Bronchial epithelial cell (primary cell): ENCODE measurements at regions not wholly inside any gene's neighbourhood (a gene's known extent, or its start where the extent isn't known, plus 50 kb on each side); places are given as distances from the start of the nearest gene placed in this dataset.

Source experiments
- DNase-seq: peaks from one replicate; pipeline ENCODE4 v3.0.0-alpha.2; 2010; ENCODE audit warnings: low read depth
- FAIRE-seq: peaks from 2 replicates; lab custom pipeline; 2011; peaks lifted over from hg19 to GRCh38; lab: Jason Lieb, UNC
- H3K27me3 ChIP-seq: 2 replicates; pipeline ENCODE4 v1.5.1; 2011; ENCODE audit warnings: low read length; ENCODE audit not compliant: control insufficient read depth, insufficient read depth
- H3K36me3 ChIP-seq: 2 replicates; pipeline ENCODE4 v1.5.1; 2011; ENCODE audit warnings: low read length; ENCODE audit not compliant: control insufficient read depth, insufficient read depth
- H3K4me3 ChIP-seq: 2 replicates; pipeline ENCODE4 v1.5.1; 2011; ENCODE audit warnings: mild to moderate bottlenecking, low read depth, low read length, control low read depth
- TF ChIP-seq, protein P1 (sequence below): IDR thresholded peaks from 2 replicates; pipeline ENCODE4 v1.5.1; 2011; ENCODE audit warnings: mild to moderate bottlenecking, moderate library complexity, low read length, control low read depth, inconsistent platforms; ENCODE audit not compliant: insufficient read depth, severe bottlenecking

DNA sequence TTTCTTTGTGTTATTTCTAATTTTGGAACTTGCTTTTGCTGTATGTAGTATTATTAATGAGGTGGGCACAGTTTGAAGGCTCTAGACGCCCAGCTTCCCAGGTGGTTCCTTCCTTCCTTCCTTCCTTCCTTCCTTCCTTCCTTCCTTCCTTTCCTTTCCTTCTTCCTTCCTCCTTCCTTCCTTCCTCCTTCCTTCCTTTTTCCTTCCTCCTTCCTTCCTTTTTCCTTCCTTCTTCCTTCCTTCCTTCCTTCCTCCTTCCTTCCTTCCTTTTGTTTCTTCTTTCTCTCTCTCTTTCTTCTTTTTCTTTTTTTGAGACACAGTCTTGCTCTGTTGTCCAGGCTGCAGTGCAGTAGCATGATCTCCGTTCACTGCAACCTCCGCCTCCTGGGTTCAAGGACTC lies 906.7 kb downstream of the AACS start:
- Histone ChIP-seq H3K27me3 (no peaks in the 10 kb centered on the region), H3K4me3 (no peak overlapping the region), H3K36me3 (no peaks in the 10 kb centered on the region)
- FAIRE-seq: no peak
- no peak for DNase-seq
- TF ChIP-seq, protein P1, sequence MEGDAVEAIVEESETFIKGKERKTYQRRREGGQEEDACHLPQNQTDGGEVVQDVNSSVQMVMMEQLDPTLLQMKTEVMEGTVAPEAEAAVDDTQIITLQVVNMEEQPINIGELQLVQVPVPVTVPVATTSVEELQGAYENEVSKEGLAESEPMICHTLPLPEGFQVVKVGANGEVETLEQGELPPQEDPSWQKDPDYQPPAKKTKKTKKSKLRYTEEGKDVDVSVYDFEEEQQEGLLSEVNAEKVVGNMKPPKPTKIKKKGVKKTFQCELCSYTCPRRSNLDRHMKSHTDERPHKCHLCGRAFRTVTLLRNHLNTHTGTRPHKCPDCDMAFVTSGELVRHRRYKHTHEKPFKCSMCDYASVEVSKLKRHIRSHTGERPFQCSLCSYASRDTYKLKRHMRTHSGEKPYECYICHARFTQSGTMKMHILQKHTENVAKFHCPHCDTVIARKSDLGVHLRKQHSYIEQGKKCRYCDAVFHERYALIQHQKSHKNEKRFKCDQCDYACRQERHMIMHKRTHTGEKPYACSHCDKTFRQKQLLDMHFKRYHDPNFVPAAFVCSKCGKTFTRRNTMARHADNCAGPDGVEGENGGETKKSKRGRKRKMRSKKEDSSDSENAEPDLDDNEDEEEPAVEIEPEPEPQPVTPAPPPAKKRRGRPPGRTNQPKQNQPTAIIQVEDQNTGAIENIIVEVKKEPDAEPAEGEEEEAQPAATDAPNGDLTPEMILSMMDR: no peak

DNA sequence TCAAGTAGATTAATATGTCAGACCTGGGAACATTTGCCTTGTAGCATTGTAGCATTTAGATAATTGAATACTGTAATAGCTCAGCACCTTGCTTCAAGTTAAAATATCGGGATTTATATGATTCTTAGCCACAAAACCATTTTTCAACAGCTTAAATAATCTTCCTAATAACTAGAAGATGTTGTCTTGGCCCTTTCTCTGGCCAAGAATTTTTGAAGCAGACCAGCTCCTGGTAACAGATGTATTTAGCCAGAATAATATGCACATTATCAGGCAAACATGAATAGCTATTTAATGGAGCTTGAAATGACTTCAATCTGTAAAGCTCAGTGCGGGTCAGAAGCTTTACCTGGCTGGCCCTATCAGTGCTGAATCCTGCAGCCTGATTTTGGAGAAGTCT lies 913.1 kb downstream of the AACS start:
- Histone ChIP-seq H3K27me3 (no peaks in the 10 kb centered on the region), H3K4me3 (no peak overlapping the region), H3K36me3 (no peaks in the 10 kb centered on the region)
- TF ChIP-seq, protein P1: no peak
- FAIRE-seq: no peak
- no peak for DNase-seq

DNA sequence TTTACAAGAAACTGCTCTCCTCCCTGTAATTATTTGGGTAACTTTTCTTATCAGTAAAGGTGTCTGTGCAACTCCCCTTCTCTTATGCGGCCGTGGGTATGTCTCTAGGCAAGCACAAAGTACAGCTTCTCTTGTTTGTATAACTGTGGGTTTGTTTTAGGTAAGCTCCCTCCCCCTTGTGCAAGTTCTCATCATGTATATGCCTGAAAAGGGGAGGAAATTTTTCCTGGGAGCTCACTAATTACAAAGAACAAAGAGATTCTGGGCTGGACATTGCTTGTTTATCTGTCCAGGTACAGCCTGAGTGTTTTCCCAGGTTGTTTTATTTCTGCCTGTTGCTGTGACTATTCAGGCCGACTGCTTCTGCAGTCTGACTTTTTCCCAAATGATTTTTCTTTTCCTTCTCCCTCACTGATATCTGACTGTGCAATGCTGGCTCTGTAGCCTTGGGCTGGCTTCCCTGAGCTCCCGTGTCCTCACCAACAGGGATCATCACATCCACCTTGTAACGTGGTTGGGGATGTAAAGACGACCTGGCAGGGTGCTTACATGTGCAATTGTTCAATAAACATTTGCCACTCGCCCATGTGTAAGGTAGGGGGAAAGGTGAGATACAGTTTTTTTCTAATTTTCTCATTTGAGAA lies 916.5 kb downstream of the AACS start:
- TF ChIP-seq, protein P1: no peak
- H3K27me3 ChIP-seq: no peaks in the 10 kb centered on the region
- DNase-seq (no peak), FAIRE-seq (peak; percentile 43)
- no peak overlapping the region for H3K4me3 ChIP-seq
- H3K36me3 ChIP-seq: no peaks in the 10 kb centered on the region

DNA sequence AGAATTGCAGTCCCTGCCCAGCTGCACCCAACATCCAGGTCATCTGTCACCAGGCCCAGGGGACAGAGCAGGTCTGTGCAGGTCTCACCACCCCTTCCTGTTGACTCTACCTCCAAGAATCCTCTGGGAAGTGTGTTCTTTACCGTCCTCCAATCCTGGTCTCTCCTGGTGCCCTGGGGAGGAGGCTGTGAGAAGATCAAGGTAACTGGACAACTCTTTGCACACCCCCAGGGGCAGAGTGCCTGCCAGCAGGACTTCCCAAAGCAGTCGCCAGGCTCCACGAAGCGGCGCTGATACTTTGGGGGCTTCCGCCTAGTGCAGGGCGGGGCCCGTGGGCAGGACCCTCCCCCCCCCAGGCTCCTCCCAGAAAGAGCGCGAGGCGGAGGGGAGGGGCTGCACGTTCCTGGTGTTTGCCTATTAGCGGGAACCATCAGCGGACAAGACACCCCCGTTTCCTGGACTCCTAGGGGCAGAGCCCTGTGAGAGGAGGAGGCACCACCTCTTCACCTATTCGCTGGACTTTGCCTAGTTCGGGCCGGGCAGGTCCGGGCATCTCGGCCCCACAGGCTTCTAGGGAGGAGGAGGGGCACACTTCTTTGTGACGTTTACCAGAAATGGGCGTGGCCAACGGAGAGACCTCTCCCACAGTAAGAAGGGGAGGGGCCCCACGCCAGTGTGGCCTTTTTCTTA lies 918.0 kb downstream of the AACS start:
- TF ChIP-seq, protein P1: no peak
- DNase-seq: peak; percentile 44

DNA sequence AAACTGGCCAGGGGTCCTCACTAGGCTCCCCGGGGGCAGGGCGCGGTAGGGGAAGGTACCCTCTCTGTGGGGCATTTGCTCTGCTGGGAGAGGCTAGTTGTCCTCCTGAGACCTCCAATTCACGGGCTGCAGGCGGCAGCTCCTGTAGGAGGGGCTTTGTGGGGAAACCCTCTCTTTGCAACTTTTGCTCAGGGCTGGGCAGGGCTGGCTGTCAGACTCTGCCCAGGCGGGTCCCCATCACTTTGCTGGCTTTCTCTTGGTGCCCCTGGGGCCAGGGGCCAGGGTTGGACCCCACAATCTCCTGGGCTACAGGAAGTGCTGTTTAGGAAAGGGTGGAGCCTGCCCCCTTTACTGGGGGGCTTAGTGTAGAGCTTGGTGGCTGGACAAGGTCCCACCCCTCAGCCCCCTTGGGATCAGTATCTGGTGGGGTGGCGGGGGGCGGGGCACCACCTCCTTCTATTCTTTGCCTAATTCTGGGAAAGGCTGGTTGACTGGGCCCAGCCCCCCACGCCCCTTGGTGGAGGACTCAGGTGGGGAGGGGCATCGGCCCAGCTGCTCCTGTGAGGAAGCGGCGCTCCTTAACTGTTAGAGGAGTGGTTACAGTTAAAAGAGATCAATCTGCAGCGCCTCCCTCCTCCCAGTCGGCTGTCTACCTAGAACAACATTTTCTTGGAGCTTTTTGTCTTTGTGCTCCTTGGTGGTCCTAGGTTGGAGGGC lies 918.7 kb downstream of the AACS start:
- H3K27me3 ChIP-seq: no peaks in the 10 kb centered on the region
- no peaks in the 10 kb centered on the region for H3K36me3 ChIP-seq
- TF ChIP-seq, protein P1: no peak
- DNase-seq: no peak
- peak overlapping the region; percentile 39 for H3K4me3 ChIP-seq
- FAIRE-seq: no peak

More for the DNA sequence above, 918.0 kb downstream of the AACS start:
- Histone ChIP-seq H3K4me3 (peak overlapping the region; percentile 39), H3K36me3 (no peaks in the 10 kb centered on the region), H3K27me3 (no peaks in the 10 kb centered on the region)
- no peak for FAIRE-seq
